IPS DF 19.7 (cell line): ENCODE measurements at regions not wholly inside any gene's neighbourhood (a gene's known extent, or its start where the extent isn't known, plus 50 kb on each side); places are given as distances from the start of the nearest gene placed in this dataset.

Experiments
- DNase-seq: peaks from one replicate; pipeline ENCODE4 v3.0.0-alpha.2; 2013; ENCODE audit warnings: low read depth, low spot score

GRCh38 chr7:28231176-28231575 is 50.6 kb upstream of the JAZF1 start:
- DNase-seq = no peak

- no peak for DNase-seq
These were observed 56.0 kb upstream of the JAZF1 start for GRCh38 chr7:28236560-28236959.

- DNase-seq = no peak
These were observed 56.8 kb upstream of the JAZF1 start for GRCh38 chr7:28237363-28237762.

- DNase-seq = no peak
These were observed 59.2 kb upstream of the JAZF1 start for GRCh38 chr7:28239823-28240204.

- no peak for DNase-seq
These were observed 59.9 kb upstream of the JAZF1 start for GRCh38 chr7:28240481-28240880.

- no peak for DNase-seq
These were observed 63.3 kb upstream of the JAZF1 start for GRCh38 chr7:28243861-28244260.

GRCh38 chr7:28245123-28245878 is 64.7 kb upstream of the JAZF1 start:
- DNase-seq = no peak

- no peak for DNase-seq
These were observed 66.4 kb upstream of the JAZF1 start for GRCh38 chr7:28246921-28247461.

- DNase-seq = no peak
These were observed 77.6 kb upstream of the JAZF1 start for GRCh38 chr7:28258240-28258639.

GRCh38 chr7:28260969-28261368 is 80.4 kb upstream of the JAZF1 start:
- DNase-seq = no peak

- no peak for DNase-seq
These were observed 83.2 kb upstream of the JAZF1 start for GRCh38 chr7:28263622-28264271.

GRCh38 chr7:28266402-28266801 is 85.8 kb upstream of the JAZF1 start:
- DNase-seq = no peak

- no peak for DNase-seq
These were observed 86.4 kb upstream of the JAZF1 start for GRCh38 chr7:28267012-28267411.

- no peak for DNase-seq
These were observed 89.2 kb upstream of the JAZF1 start for GRCh38 chr7:28269700-28270361.

- DNase-seq = no peak
These were observed 89.9 kb upstream of the JAZF1 start for GRCh38 chr7:28270536-28270935.

GRCh38 chr7:28272461-28272877 is 91.9 kb upstream of the JAZF1 start:
- peak; percentile 40 for DNase-seq

GRCh38 chr7:28276298-28276697 is 95.7 kb upstream of the JAZF1 start:
- DNase-seq = no peak

GRCh38 chr7:28277364-28277763 is 96.8 kb upstream of the JAZF1 start:
- no peak for DNase-seq

- DNase-seq = no peak
These were observed 97.4 kb upstream of the JAZF1 start for GRCh38 chr7:28277958-28278357.

- no peak for DNase-seq
These were observed 99.9 kb upstream of the JAZF1 start for GRCh38 chr7:28280516-28280915.

- DNase-seq = no peak
These were observed 109.9 kb upstream of the JAZF1 start for GRCh38 chr7:28290496-28290895.

GRCh38 chr7:28291559-28291958 is 111.0 kb upstream of the JAZF1 start:
- peak; percentile 98 for DNase-seq
